SK-N-SH (cell line): ENCODE measurements at regions not wholly inside any gene's neighbourhood (a gene's known extent, or its start where the extent isn't known, plus 50 kb on each side); places are given as distances from the start of the nearest gene placed in this dataset.

Source experiments
- CTCF ChIA-PET: fragments of 300-600, 350-600 bp; formaldehyde crosslinking; extraction: SDS; loops from one replicate; lab custom pipeline; 2021; lab: Yijun Ruan, JAX
- POLR2A ChIA-PET: fragments of 350-600 bp; sonication (Branson Sonifier 250); formaldehyde crosslinking; extraction: SDS; loops from one replicate; lab custom pipeline; 2020; ENCODE audit warnings: antibody characterized with exemption, inconsistent platforms; lab: Yijun Ruan, JAX
- DNase-seq: peaks from one replicate; pipeline ENCODE4 v3.0.0; 2012
- H2AFZ ChIP-seq: fragments of 200-600 bp; sonication (generic); 2 replicates; pipeline ENCODE4 v1.8.1; 2016; ENCODE audit warnings: antibody characterized with exemption, mild to moderate bottlenecking, low read depth
- H3F3A ChIP-seq: fragments of 200-600 bp; sonication (generic); replicated peaks from 2 replicates; pipeline ENCODE3; 2016; ENCODE audit warnings: antibody characterized with exemption, mild to moderate bottlenecking; ENCODE audit not compliant: insufficient read depth
- H3K27ac ChIP-seq, 2 experiments: fragments of 200-500 bp in 1 of 2; fragments of 200-600 bp in 1 of 2; sonication (Bioruptor generic) in 1 of 2; sonication (generic), shearing (Covaris generic) in 1 of 2; 2 replicates each; pipeline versions ENCODE4 v1.5.1 to v1.6.1; 2014 to 2016; ENCODE audit warnings: low read depth in 2 of 2, inconsistent platforms in 1 of 2, low read length in 1 of 2, mild to moderate bottlenecking in 1 of 2, mixed read lengths in 1 of 2
- H3K27me3 ChIP-seq: fragments of 200-600 bp; sonication (generic), shearing (Covaris generic); 2 replicates; pipeline ENCODE4 v1.6.1; 2016; ENCODE audit warnings: mixed run types; ENCODE audit not compliant: insufficient read depth
- H3K36me3 ChIP-seq, 2 experiments: fragments of 200-500 bp in 1 of 2; fragments of 200-600 bp in 1 of 2; sonication (Bioruptor generic) in 1 of 2; sonication (generic) in 1 of 2; replicated peaks in 1 of 2; 2 replicates each; pipeline versions ENCODE3 to v1.5.1; 2014 to 2016; ENCODE audit warnings: low read length in 1 of 2, mild to moderate bottlenecking in 1 of 2; ENCODE audit not compliant: insufficient read depth in 2 of 2, control insufficient read depth in 1 of 2
- H3K4me1 ChIP-seq, 2 experiments: fragments of 200-500 bp in 1 of 2; fragments of 200-600 bp in 1 of 2; sonication (Bioruptor generic) in 1 of 2; sonication (generic), shearing (Covaris generic) in 1 of 2; 2 replicates each; pipeline versions ENCODE4 v1.5.1 to v1.6.1; 2014 to 2016; ENCODE audit warnings: low read depth in 1 of 2, low read length in 1 of 2, mixed run types in 1 of 2; ENCODE audit not compliant: insufficient read depth in 2 of 2, control insufficient read depth in 1 of 2
- H3K4me2 ChIP-seq: fragments of 200-600 bp; sonication (generic), shearing (Covaris generic); 2 replicates; pipeline ENCODE4 v1.6.1; 2017; ENCODE audit warnings: mixed run types
- H3K4me3 ChIP-seq, 2 experiments: fragments of 200-500 bp in 1 of 2; fragments of 200-600 bp in 1 of 2; sonication (Bioruptor generic) in 1 of 2; sonication (generic), shearing (Covaris generic) in 1 of 2; 2 replicates each; pipeline versions ENCODE4 v1.5.1 to v1.8.1; 2014 to 2016; ENCODE audit warnings: low read depth in 2 of 2, inconsistent platforms in 1 of 2, low read length in 1 of 2, mild to moderate bottlenecking in 1 of 2, mixed read lengths in 1 of 2, moderate library complexity in 1 of 2
- H3K79me2 ChIP-seq: fragments of 200-600 bp; sonication (generic); 2 replicates; pipeline ENCODE4 v1.8.1; 2017; ENCODE audit warnings: mild to moderate bottlenecking; ENCODE audit not compliant: insufficient read depth
- H3K9ac ChIP-seq: fragments of 200-600 bp; sonication (generic); 2 replicates; pipeline ENCODE4 v1.6.1; 2017; ENCODE audit warnings: mixed run types
- H3K9me2 ChIP-seq: fragments of 200-600 bp; sonication (generic); 2 replicates; pipeline ENCODE4 v1.6.1; 2017; ENCODE audit warnings: mixed run types
- H3K9me3 ChIP-seq: fragments of 200-600 bp; sonication (generic); 2 replicates; pipeline ENCODE4 v1.6.1; 2017; ENCODE audit warnings: mixed run types, mild to moderate bottlenecking, moderate library complexity
- H4K20me1 ChIP-seq: fragments of 200-600 bp; sonication (generic); 2 replicates; pipeline ENCODE4 v1.6.1; 2017; ENCODE audit warnings: mild to moderate bottlenecking, mixed run types; ENCODE audit not compliant: insufficient read depth
- EP300 ChIP-seq, 2 experiments: IDR thresholded peaks; 2 replicates each; pipeline versions ENCODE4 v1.4.0 to v1.6.1; 2012; ENCODE audit warnings: borderline replicate concordance in 1 of 2, low read depth in 1 of 2, low read length in 1 of 2
- FOSL2 ChIP-seq: IDR thresholded peaks from 2 replicates; pipeline ENCODE4 v1.4.0; 2012; ENCODE audit warnings: low read depth, mild to moderate bottlenecking, moderate library complexity, borderline replicate concordance
- FOXM1 ChIP-seq: IDR thresholded peaks from 2 replicates; pipeline ENCODE4 v1.4.0; 2012; ENCODE audit warnings: low read depth, mild to moderate bottlenecking
- GABPA ChIP-seq: IDR thresholded peaks from 2 replicates; pipeline ENCODE4 v1.4.0; 2012; ENCODE audit warnings: low read depth, mild to moderate bottlenecking
- JUND ChIP-seq: IDR thresholded peaks from 2 replicates; pipeline ENCODE4 v1.4.0; 2012
- NFIC ChIP-seq: IDR thresholded peaks from 2 replicates; pipeline ENCODE4 v1.4.0; 2012; ENCODE audit warnings: borderline replicate concordance
- NRF1 ChIP-seq: IDR thresholded peaks from 2 replicates; pipeline ENCODE4 v1.6.1; 2012; ENCODE audit warnings: low read depth, mild to moderate bottlenecking, low read length
- POLR2AphosphoS5 ChIP-seq: IDR thresholded peaks from 2 replicates; pipeline ENCODE4 v1.6.1; 2012; ENCODE audit warnings: low read depth, low read length
- RAD21 ChIP-seq: IDR thresholded peaks from 2 replicates; pipeline ENCODE4 v1.6.1; 2012; ENCODE audit warnings: mild to moderate bottlenecking, low read length
- RCOR1 ChIP-seq: fragments of 150-350 bp; IDR thresholded peaks from 2 replicates; pipeline ENCODE4 v1.6.1; 2017; ENCODE audit warnings: antibody characterized with exemption, low read length
- RFX5 ChIP-seq: IDR thresholded peaks from 2 replicates; pipeline ENCODE4 v1.6.1; 2012; ENCODE audit warnings: mild to moderate bottlenecking, improper control_type of control experiment, low read length
- TCF12 ChIP-seq: IDR thresholded peaks from 2 replicates; pipeline ENCODE4 v1.4.0; 2012
- WGBS: methylation state at CpG from one replicate; pipeline ENCODE4 v1.1.6; 2017; ENCODE audit warnings: low lambda C conversion rate; 5-methylcytosine and 5-hydroxymethylcytosine counted together
- TF ChIP-seq, protein P1 (sequence below): fragments of 200-600 bp; sonication (generic); IDR thresholded peaks from 2 replicates; pipeline ENCODE4 v1.6.1; 2017; ENCODE audit warnings: antibody characterized with exemption, mild to moderate bottlenecking, moderate library complexity
- TF ChIP-seq, protein P2 (sequence below): IDR thresholded peaks from 2 replicates; pipeline ENCODE4 v1.4.0; 2012; ENCODE audit warnings: low read depth, borderline replicate concordance
- TF ChIP-seq, protein P3 (sequence below): IDR thresholded peaks from 2 replicates; pipeline ENCODE4; 2012

DNA sequence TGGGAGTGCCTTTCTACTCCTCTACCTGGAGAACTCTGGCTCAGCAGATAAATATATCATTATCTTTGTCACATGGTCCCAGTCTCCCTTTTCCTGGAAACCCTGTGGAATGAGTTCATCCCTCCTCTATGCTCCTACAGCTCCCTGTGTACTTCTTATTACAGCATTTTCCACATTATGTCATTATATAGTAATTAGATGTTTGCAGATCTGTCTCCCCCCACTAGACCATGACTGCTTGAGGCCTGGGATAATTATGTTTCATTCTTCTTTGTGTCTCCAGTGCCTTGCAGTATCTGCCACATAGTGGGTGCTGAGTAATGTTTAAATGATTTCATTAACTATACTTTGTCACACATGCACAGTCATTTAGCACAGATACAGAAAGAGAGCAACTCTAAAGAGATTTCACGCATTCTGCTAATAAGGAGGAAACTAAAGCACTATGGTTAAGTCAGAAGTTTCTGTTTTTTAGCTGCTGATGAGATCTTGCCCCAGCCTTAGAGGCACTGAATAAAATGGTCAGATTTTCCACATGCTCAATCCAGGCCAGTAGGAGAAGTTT lies 66.1 kb upstream of the DIAPH3 start:
- Histone ChIP-seq H3K9ac (no peak overlapping the region), H3K4me2 (no peak overlapping the region), H3K27ac (peak overlapping the region in 1 of 2 experiments; percentile 74; a peak in 1 of 4 replicates), H4K20me1 (no peaks in the 10 kb centered on the region), H3F3A (no peaks in the 10 kb centered on the region), H3K79me2 (no peaks in the 10 kb centered on the region), H2AFZ (no peak overlapping the region), H3K27me3 (no peaks in the 10 kb centered on the region), H3K36me3 (no peaks in the 10 kb centered on the region), H3K4me1 (peaks cover 5 to 18% of the 10 kb centered on the region in 2 experiments; a peak in 3 of 4 replicates), H3K9me3 (no peaks in the 10 kb centered on the region), H3K9me2 (no peaks in the 10 kb centered on the region), H3K4me3 (no peak overlapping the region)
- DNase-seq: peak; percentile 21
- ChIA-PET CTCF (no interaction called here), POLR2A (no interaction called here)
- TF ChIP-seq GABPA (no peak), TCF12 (no peak), NRF1 (no peak), RFX5 (no peak), POLR2AphosphoS5 (no peak), RAD21 (no peak), JUND (no peak), FOXM1 (no peak), FOSL2 (no peak), EP300 (IDR thresholded peaks at IDR 0.05; ENCODE audit: borderline replicate concordance in 1 of 2, low read depth in 1 of 2, low read length in 1 of 2) (no peak), NFIC (no peak)
- TF ChIP-seq, protein P1, sequence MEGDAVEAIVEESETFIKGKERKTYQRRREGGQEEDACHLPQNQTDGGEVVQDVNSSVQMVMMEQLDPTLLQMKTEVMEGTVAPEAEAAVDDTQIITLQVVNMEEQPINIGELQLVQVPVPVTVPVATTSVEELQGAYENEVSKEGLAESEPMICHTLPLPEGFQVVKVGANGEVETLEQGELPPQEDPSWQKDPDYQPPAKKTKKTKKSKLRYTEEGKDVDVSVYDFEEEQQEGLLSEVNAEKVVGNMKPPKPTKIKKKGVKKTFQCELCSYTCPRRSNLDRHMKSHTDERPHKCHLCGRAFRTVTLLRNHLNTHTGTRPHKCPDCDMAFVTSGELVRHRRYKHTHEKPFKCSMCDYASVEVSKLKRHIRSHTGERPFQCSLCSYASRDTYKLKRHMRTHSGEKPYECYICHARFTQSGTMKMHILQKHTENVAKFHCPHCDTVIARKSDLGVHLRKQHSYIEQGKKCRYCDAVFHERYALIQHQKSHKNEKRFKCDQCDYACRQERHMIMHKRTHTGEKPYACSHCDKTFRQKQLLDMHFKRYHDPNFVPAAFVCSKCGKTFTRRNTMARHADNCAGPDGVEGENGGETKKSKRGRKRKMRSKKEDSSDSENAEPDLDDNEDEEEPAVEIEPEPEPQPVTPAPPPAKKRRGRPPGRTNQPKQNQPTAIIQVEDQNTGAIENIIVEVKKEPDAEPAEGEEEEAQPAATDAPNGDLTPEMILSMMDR: no peak
- TF ChIP-seq, protein P2, sequence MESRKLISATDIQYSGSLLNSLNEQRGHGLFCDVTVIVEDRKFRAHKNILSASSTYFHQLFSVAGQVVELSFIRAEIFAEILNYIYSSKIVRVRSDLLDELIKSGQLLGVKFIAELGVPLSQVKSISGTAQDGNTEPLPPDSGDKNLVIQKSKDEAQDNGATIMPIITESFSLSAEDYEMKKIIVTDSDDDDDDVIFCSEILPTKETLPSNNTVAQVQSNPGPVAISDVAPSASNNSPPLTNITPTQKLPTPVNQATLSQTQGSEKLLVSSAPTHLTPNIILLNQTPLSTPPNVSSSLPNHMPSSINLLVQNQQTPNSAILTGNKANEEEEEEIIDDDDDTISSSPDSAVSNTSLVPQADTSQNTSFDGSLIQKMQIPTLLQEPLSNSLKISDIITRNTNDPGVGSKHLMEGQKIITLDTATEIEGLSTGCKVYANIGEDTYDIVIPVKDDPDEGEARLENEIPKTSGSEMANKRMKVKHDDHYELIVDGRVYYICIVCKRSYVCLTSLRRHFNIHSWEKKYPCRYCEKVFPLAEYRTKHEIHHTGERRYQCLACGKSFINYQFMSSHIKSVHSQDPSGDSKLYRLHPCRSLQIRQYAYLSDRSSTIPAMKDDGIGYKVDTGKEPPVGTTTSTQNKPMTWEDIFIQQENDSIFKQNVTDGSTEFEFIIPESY: no peak
- 94% methylated on average over 1 of the region's 1 CpG for WGBS

DNA sequence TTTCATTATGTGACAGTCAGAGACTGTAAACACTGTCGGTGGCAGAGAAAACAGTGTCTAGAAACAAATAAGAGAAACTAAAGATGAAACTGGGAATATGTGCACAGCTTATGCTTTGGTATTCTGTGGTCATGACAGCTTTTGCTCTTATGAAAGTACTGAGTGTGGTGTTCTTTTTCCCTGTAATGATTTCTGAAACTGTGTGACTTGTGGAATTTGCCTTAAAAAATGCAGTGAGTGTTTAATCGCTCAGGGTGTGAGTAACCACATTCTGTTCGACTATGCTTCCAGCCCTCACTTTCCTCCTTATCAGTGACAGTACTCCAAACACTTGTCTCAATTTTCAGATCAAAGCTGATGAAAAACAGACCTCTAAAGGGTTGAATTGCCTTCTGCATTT lies 66.9 kb upstream of the DIAPH3 start:
- POLR2A ChIA-PET: no interaction called here
- 16% methylated on average over 3 of the region's 3 CpGs for WGBS
- DNase-seq: peak; percentile 22
- Histone ChIP-seq H3K79me2 (no peaks in the 10 kb centered on the region), H3K27ac (peak overlapping the region in 1 of 2 experiments; percentile 74; a peak in 1 of 4 replicates), H3K4me2 (no peak overlapping the region), H3K9me3 (no peaks in the 10 kb centered on the region), H3K9ac (no peak overlapping the region), H3K36me3 (no peaks in the 10 kb centered on the region), H3K27me3 (no peaks in the 10 kb centered on the region), H3K9me2 (no peaks in the 10 kb centered on the region), H3K4me3 (peak overlapping the region in 1 of 2 experiments; percentile 22; a peak in 1 of 4 replicates), H4K20me1 (no peaks in the 10 kb centered on the region), H3F3A (no peaks in the 10 kb centered on the region), H3K4me1 (peaks cover 5 to 18% of the 10 kb centered on the region in 2 experiments; a peak in 3 of 4 replicates), H2AFZ (no peak overlapping the region)
- TF ChIP-seq EP300 (IDR thresholded peaks at IDR 0.05; ENCODE audit: borderline replicate concordance in 1 of 2, low read depth in 1 of 2, low read length in 1 of 2) (peak in 1 of 2 experiments; percentile 55; a peak in 1 of 4 replicates), TCF12 (peak; percentile 69), RCOR1 (peak; percentile 83)
- TF ChIP-seq, protein P2: no peak
- TF ChIP-seq, protein P3, sequence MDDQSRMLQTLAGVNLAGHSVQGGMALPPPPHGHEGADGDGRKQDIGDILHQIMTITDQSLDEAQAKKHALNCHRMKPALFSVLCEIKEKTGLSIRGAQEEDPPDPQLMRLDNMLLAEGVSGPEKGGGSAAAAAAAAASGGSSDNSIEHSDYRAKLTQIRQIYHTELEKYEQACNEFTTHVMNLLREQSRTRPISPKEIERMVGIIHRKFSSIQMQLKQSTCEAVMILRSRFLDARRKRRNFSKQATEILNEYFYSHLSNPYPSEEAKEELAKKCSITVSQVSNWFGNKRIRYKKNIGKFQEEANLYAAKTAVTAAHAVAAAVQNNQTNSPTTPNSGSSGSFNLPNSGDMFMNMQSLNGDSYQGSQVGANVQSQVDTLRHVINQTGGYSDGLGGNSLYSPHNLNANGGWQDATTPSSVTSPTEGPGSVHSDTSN: peak; percentile 36; the same call in 1 of the 2 replicates
- CTCF ChIA-PET: no interaction called here
